ENCODE measurements at regions not wholly inside any gene's neighbourhood (a gene's known extent, or its start where the extent isn't known, plus 50 kb on each side); places are given as distances from the start of the nearest gene placed in this dataset.
A peak's percentile ranks its signal among the peaks of the same experiment; 100 is the strongest.

DNA sequence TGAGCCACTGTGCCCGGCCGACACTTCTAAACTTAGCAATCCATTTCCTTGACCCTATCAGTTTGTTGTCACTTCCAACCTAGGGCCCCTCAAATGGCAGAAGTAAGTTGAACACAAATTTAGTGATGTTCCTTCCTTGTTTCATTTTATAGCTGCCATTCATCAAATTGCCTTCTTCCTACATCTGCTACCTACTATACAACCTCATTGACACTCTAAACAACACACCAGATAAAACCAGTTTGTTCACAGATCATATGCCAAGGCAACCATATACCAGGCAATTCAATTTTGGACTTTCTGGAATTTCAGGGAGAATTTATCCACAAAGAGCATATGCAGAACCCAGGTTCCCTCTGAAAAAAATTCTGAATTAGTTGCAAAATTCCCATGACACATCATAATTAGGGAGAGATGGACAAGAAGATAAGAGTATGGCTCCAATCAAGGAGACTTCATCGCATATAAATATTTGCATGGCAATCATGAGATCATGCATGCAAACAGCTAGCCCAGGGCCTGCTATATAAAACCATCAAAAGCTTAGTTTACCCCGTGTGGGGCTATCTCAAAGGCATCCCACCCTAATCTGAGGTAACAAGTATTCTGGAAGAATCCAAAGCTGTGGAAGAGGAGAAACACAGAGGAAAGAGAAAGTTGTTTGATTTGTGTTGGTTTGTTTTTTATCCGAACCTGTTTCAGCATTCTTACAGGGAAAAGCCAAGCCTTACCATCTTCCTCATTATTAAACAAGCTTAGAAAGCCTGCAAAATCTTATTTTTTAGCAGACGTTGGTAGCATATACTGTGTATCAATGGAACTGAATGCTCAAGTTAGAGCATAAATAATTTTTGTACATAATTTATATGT lies 132.8 kb upstream of the TNFAIP3 start:
- no peak for DNase-seq (ENCODE audit: low read depth, low spot score)

GRCh38 chr6:137734875-137735182 lies 132.2 kb upstream of the TNFAIP3 start:
- DNase-seq (ENCODE audit: low read depth, low spot score) = no peak

DNA sequence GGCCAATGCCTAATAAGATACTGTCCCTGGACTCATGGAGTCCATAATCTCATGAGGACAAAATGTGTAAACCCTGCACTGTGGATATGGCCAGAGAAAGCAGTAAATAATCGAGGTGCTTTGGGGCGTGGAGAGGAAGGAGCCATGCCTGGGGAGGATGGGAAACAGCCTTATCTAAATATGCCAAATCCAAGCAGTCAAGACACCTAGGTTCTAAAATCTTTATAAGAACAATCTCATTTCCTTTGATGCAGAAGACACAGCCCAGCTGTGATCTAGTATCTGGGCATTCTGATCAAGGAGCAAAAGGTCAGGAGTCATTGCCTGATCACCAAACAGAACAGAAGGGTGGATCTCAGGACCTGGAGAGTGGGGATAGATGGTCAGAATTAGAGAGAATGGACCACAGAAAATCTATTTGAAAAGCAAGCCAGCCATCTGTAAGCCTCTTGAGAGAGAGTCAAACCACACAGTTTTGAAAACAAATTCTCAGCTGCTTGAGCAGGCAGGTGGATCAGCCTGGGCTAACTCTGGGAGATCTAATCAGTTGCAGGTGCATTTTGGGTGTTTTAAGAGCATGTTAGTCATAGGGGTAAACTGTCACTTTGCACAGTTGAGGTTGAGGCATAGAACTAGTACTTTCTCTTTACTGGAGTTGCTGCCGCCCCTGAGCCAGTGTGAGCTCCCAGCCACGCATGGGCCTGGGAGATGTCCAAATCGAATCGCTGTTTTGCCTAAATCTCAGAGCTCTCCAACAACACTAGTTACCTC lies 130.8 kb upstream of the TNFAIP3 start:
- no peak for DNase-seq (ENCODE audit: low read depth, low spot score)

DNA sequence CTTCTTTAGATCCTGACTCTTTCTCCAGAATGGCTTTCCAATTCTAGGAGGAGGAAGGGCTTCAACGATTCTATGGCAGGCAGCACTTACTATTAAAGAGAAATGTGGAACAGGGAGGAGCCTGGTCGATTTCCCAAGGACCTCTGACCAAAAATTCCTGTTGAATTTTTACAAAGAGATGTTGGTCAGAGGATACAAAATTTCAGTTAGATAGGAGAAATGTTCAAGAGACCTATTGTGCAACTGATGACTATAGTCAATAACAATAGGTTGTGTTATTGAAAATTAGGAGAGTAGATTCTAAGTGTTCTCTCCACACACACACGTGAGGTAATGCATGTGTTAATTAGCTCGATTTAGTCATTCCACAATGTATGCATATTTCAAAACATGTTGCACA lies 130.1 kb upstream of the TNFAIP3 start:
- no peak for DNase-seq (ENCODE audit: low read depth, low spot score)

- DNase-seq (ENCODE audit: low read depth, low spot score) = peak; percentile 81
Measured at GRCh38 chr6:137737836-137738596, 129.0 kb upstream of the TNFAIP3 start.

GRCh38 chr6:137738931-137739504 lies 128.0 kb upstream of the TNFAIP3 start:
- no peak for DNase-seq (ENCODE audit: low read depth, low spot score)

DNA sequence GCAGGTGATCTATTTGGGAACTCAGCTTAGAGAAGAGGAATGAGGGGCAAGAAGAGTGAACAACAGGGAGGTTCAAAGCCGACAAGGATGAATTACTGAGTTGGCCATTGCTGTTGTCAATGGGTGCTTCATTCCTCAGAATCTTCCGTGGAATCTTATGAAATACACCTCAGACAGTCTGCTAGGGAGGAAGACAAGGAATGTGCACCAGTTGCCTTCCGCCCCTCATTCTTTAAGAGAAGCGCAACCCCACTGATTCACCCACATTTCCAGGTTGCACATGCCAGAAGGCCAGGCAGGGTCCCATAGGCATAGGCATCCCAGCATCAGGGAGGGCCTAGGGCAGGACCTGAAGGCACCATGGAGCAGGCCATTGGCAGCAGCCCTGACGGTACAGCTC lies 127.5 kb upstream of the TNFAIP3 start:
- no peak for DNase-seq (ENCODE audit: low read depth, low spot score)

GRCh38 chr6:137740091-137740755 lies 126.8 kb upstream of the TNFAIP3 start:
- no peak for DNase-seq (ENCODE audit: low read depth, low spot score)

GRCh38 chr6:137740967-137741761 lies 125.9 kb upstream of the TNFAIP3 start:
- no peak for DNase-seq (ENCODE audit: low read depth, low spot score)

- DNase-seq (ENCODE audit: low read depth, low spot score) = no peak
Measured at GRCh38 chr6:137743493-137743892, 123.6 kb upstream of the TNFAIP3 start.

DNA sequence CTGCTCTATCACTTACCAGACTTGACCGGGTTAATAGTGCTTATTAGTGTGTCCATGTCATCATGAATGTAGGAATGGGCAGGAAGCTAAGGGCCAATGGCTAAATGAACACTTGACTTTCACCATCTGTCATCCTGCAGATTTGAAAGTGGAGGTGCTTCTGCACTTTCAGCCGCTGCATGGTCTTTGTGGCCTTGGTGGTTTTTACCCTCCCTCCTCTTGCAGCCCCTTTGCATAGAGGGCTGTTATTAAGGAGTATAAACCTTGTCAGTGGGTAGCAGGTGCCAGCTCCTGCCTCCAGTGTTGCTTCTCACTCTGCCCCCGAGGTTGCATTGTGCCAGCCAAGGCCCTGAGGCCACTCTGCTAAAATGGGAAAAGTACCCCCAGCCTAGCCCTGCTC lies 122.2 kb upstream of the TNFAIP3 start:
- DNase-seq (ENCODE audit: low read depth, low spot score) = no peak

DNA sequence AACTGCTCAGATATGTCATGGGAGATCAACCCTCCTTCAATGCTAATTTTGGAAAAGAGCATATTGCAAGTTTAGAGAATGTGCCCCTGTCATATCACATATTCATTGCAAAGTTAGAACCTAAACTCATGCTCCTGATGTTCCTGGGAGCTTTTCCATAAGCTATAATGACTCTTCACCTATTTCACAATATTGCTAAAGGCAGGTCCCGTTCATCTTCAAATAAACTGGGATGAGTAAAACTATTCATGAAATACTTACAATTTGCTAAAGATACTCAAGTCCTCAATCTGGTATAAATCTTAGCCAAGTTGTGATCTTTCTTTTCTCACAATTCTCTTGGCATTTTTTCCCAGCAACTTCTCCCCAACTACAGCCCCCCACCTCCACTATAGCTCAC lies 121.7 kb upstream of the TNFAIP3 start:
- no peak for DNase-seq (ENCODE audit: low read depth, low spot score)

DNA sequence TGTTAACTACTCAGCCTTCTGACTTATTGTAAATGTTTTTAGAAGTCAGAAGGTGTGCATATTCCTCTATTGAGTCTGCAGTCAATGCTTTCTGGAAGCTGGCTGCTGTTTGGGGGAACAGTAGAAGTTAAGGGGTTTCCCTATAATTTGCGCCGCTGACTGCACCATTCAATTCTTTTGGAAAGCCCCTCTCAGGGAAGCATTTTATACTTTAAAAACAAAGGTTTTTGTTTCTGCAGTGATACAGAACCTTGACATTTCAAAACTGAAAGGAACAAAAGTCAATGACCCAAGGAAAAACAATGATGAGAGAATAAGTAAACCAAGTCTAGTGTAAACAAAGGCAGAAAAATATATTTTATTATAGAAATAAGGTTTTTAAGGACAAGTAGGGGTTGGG lies 120.8 kb upstream of the TNFAIP3 start:
- no peak for DNase-seq (ENCODE audit: low read depth, low spot score)

DNA sequence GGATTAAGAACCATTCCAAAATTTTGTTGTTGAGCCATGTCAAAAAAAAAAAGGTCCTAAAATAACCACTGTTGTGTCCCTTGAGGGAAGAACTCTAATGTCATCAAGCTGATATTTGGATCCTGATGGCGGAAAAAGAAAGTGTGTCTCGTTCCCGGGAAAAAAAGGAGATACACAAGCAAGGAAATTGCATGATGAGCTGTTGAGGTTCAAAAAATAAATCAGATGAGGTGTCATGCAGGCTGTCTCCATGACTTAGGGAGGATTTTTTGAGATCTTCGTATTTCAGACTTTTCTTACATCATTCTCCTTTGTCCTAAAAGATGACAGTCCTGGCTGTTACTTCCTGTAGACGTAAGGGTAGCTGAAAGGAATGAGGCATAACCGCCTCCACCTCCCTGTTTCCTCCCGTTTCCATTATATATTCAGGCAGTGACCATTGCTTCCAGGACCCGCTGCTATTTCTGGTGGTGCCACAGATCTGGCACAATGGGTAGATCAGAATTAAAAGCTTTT lies 117.3 kb upstream of the TNFAIP3 start:
- no peak for DNase-seq (ENCODE audit: low read depth, low spot score)

DNA sequence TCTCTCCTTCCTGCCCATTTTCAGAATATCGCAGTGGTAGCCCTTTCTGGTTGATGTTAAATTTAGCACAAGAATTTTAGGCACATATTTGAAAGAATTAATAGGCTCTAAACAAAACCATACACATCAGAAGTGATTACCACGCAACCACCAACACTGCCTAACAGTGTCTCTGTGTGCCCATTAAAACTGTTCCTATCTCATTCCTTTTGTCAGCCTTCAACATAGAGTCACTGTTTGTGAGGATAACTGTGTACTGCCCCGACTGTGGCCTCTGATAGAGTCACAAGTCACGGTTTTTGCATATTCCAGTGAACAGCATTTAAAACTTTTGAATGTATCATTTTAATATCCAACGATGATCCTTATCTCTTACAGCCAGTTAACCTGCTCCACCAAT lies 116.8 kb upstream of the TNFAIP3 start:
- no peak for DNase-seq (ENCODE audit: low read depth, low spot score)

DNA sequence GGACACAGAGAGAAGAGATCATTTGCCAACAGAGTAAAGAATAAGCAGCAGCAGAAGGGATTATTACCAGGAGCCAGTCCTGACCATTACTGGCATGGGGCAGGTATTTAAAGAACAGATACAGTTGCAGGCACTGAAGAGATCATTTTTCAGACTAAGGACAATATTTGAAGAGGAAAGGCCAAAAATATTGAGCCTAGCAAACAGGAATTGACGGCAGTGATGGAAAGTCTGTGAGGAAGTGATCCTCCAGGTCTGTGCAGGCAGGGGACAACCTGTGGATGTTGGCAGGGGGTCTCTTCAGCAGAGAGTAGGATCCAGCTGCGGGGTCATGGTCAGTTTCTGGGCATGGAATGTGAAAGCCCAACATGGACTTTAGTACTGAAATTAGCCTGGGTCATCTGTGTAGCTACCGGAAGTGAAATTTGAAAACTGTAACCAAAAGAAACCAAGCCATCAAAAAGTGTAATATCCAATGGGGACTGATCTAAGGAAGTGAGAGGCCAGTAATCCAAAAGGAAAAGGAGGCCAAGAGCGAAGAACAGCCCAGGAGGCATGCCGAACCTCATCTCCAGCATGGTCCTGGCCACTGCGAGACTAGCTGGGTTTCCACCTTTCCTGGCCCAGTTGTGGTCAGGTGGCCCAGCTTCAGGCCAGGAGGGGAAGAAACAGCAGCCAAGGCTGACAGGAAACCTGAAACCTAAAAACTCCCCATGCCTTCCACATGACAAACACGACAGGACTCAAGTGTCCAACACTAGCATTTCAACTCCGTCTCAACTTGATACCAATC lies 115.1 kb upstream of the TNFAIP3 start:
- DNase-seq (ENCODE audit: low read depth, low spot score) = no peak

GRCh38 chr6:137754366-137754765 lies 112.7 kb upstream of the TNFAIP3 start:
- DNase-seq (ENCODE audit: low read depth, low spot score) = no peak

GRCh38 chr6:137754866-137755265 lies 112.2 kb upstream of the TNFAIP3 start:
- DNase-seq (ENCODE audit: low read depth, low spot score) = no peak

GRCh38 chr6:137755284-137755683 lies 111.8 kb upstream of the TNFAIP3 start:
- no peak for DNase-seq (ENCODE audit: low read depth, low spot score)

DNA sequence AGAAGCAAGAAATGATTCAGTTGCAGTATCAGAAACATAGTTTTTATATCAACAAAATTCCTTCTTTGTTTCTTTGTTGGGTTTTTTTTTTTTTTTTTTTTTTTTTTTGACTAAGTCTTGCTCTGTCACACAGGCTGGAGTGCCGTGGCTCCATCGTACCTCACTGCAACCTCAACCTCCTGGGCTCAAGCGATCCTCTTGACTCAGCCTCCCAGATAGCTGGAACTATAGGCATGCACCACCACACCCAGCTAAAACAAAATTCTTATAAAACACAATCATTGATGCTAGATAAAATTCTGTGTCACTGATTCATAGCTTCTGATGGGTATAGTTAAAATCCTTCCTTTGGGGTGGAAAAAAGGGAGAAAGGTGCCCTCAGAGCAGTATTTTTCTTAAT lies 110.3 kb upstream of the TNFAIP3 start:
- no peak for DNase-seq (ENCODE audit: low read depth, low spot score)

Measured in brain pericyte (primary cell).